ENCODE measurements at regions not wholly inside any gene's neighbourhood (a gene's known extent, or its start where the extent isn't known, plus 50 kb on each side); places are given as distances from the start of the nearest gene placed in this dataset.

DNA sequence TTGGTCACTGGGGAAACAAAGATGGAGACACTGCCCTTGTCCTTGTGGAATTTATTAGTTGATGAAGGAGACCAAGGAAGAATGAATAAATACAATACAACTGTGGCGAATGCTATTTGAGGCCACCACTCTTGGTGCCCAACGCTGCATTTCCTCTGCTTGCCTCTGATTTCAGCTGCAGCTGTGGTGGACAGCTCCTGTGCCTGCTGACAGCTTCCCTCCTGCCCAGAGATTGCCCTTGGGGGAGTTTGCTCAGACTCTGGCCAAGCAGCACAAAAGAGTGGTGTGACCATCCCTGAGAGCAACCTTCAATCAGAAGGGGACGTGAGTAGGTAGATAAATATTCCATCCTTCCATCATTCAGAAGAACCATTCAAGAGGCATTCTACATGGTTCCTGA, 64.6 kb upstream of the FHIT start:
- no peak for TF ChIP-seq CTCF (IDR thresholded peaks at IDR 0.05)
- no peak for TF ChIP-seq POLR2A (IDR thresholded peaks at IDR 0.05)

Measured in lower leg skin (tissue), 3 donors.